ENCODE measurements at regions not wholly inside any gene's neighbourhood (a gene's known extent, or its start where the extent isn't known, plus 50 kb on each side); places are given as distances from the start of the nearest gene placed in this dataset.

GRCh38 chr1:198929961-198930599 is 291.2 kb downstream of the PTPRC start:
- no peak for TF ChIP-seq CTCF (IDR thresholded peaks at IDR 0.05)
- no peak for TF ChIP-seq POLR2AphosphoS5 (IDR thresholded peaks at IDR 0.05)
- TF ChIP-seq POLR2A (IDR thresholded peaks at IDR 0.05) = no peak

Measured in suprapubic skin (tissue), 4 donors.